DND-41 (cell line): ENCODE measurements at regions not wholly inside any gene's neighbourhood (a gene's known extent, or its start where the extent isn't known, plus 50 kb on each side); places are given as distances from the start of the nearest gene placed in this dataset.

ENCODE experiments used
- CTCF ChIP-seq: IDR thresholded peaks from 2 replicates; pipeline ENCODE4 v1.5.1; 2012; ENCODE audit warnings: borderline replicate concordance, low read length, moderate library complexity, mild to moderate bottlenecking; ENCODE audit not compliant: poor library complexity, severe bottlenecking; ENCODE audit errors: extremely low read depth
- EZH2 ChIP-seq: IDR thresholded peaks from 3 replicates; pipeline ENCODE4 v1.6.1; 2012; ENCODE audit warnings: borderline replicate concordance, low read depth, mild to moderate bottlenecking, moderate library complexity, low read length, inconsistent platforms; ENCODE audit not compliant: severe bottlenecking

- TF ChIP-seq CTCF (no peak), EZH2 (no peak)
Measured at GRCh38 chr5:175052351-175052750, 328.0 kb downstream of the MSX2 start.
